Chondrocyte (in vitro differentiated cells): ENCODE measurements at regions not wholly inside any gene's neighbourhood (a gene's known extent, or its start where the extent isn't known, plus 50 kb on each side); places are given as distances from the start of the nearest gene placed in this dataset.

Source experiments
- DNase-seq: peaks from one replicate; pipeline ENCODE4 v3.0.0; 2021; ENCODE audit warnings: mixed read lengths, low spot score
- H3K27ac Mint-ChIP-seq: one replicate; pipeline ENCODE4 v1.8.0; 2021; ENCODE audit warnings: mild to moderate bottlenecking, moderate library complexity, mixed read lengths; ENCODE audit not compliant: unreplicated experiment
- H3K27me3 Mint-ChIP-seq: 2 replicates; pipeline ENCODE4 v1.8.0; 2021; ENCODE audit warnings: low read depth, mixed read lengths
- H3K36me3 Mint-ChIP-seq: 2 replicates; pipeline ENCODE4 v1.8.0; 2021; ENCODE audit warnings: low read depth, mixed read lengths
- H3K4me1 Mint-ChIP-seq: 2 replicates; pipeline ENCODE4 v1.8.0; 2021; ENCODE audit warnings: low read depth, mild to moderate bottlenecking, mixed read lengths
- H3K4me3 Mint-ChIP-seq: one replicate; pipeline ENCODE4 v1.8.0; 2021; ENCODE audit warnings: mild to moderate bottlenecking, moderate library complexity, mixed read lengths; ENCODE audit not compliant: unreplicated experiment
- H3K9me3 Mint-ChIP-seq: 2 replicates; pipeline ENCODE4 v1.8.0; 2021; ENCODE audit warnings: low read depth, mixed read lengths
- TF ChIP-seq, protein P1 (sequence below): fragments of 200-600 bp; sonication (generic); IDR thresholded peaks from 2 replicates; pipeline ENCODE4 v1.5.0; 2021; ENCODE audit warnings: antibody characterized with exemption, mild to moderate bottlenecking, moderate library complexity

DNA sequence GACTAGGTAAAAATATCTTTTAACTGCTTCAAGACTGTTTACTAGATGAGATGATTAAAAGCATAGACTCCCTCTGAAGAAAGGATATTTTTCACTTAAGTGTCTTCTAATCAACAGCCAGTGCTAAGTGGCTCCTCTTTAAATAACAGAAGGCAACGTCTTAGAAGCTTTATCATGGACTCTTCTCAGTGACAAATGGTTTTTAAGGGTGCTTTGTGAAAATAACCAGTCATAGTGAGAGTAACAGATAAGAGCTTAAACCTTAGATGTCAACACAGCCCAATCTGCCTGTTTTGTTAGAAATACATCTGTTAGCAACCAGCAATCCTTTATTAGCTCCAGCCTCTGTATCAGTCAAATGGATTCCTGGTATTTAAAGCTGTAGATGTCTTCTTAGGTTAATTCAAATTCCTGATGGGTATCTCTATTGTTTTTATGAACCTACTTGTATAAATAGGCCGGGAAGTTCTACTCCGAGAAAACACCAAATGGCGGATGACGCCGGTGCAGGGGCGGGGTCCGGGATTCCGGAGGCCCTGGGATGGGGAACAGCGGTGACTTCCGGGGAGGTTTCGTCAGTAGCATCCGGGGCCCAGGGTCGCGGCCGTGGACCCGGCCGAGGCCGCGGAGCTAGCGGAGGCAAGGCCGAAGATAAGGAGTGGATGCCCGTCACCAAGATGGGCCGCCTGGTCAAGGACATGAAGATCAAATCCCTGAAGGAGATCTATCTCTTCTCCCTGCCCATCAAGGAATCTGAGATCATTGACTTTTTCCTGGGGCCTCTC is 285.4 kb downstream of the GPR37 start:
- H3K9me3 Mint-ChIP-seq: no peaks in the 10 kb centered on the region
- H3K27me3 Mint-ChIP-seq: no peaks in the 10 kb centered on the region
- H3K4me1 Mint-ChIP-seq: no peaks in the 10 kb centered on the region
- TF ChIP-seq, protein P1, sequence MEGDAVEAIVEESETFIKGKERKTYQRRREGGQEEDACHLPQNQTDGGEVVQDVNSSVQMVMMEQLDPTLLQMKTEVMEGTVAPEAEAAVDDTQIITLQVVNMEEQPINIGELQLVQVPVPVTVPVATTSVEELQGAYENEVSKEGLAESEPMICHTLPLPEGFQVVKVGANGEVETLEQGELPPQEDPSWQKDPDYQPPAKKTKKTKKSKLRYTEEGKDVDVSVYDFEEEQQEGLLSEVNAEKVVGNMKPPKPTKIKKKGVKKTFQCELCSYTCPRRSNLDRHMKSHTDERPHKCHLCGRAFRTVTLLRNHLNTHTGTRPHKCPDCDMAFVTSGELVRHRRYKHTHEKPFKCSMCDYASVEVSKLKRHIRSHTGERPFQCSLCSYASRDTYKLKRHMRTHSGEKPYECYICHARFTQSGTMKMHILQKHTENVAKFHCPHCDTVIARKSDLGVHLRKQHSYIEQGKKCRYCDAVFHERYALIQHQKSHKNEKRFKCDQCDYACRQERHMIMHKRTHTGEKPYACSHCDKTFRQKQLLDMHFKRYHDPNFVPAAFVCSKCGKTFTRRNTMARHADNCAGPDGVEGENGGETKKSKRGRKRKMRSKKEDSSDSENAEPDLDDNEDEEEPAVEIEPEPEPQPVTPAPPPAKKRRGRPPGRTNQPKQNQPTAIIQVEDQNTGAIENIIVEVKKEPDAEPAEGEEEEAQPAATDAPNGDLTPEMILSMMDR: no peak
- no peaks in the 10 kb centered on the region for H3K36me3 Mint-ChIP-seq
- DNase-seq: no peak
- H3K27ac Mint-ChIP-seq: no peak overlapping the region
- H3K4me3 Mint-ChIP-seq: no peak overlapping the region

DNA sequence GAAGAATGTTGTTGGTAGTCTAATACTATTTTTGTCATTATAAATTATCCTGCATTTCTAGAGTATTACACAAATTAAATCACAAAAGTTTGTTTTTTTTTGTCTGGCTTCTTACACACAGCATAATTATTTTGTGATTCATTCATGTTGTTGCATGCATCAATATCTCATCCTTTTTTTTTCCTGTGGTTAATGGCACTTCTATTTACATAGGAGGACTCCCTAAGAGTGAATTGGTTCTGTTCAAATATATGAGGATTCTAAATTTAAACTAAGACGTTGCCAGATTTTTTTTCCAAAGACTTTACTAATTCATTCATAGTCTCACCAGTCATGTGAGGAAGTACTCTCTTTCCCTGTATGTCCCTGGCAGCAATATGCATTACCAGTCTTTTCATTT is 303.3 kb downstream of the GPR37 start:
- Mint-ChIP-seq H3K4me3 (no peak overlapping the region), H3K9me3 (peaks cover 4% of the 10 kb centered on the region), H3K27ac (peak overlapping the region; percentile 59), H3K27me3 (no peaks in the 10 kb centered on the region), H3K36me3 (no peaks in the 10 kb centered on the region), H3K4me1 (peaks cover 32% of the 10 kb centered on the region)
- TF ChIP-seq, protein P1: no peak
- DNase-seq: no peak

DNA sequence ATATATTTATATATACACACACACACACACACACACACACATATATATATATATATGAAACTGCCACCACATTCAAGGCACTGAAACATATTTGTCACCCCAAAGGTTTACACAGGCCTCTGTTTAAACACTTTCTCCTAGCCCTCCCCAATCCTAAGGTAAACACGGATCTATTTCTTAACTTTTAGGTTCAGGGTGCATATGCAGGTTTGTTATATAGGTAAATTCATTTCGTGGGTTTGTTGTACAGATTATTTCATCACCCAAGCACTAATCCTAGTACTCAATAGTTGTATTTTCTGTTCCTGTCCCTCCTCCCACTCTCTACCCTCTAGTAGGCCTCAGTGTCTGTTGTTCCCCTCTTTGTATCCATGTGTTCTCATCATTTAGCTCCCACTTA is 305.0 kb downstream of the GPR37 start:
- no peaks in the 10 kb centered on the region for H3K27me3 Mint-ChIP-seq
- TF ChIP-seq, protein P1: no peak
- H3K27ac Mint-ChIP-seq: no peak overlapping the region
- H3K4me1 Mint-ChIP-seq: peaks cover 32% of the 10 kb centered on the region
- H3K36me3 Mint-ChIP-seq: no peaks in the 10 kb centered on the region
- DNase-seq: no peak
- H3K4me3 Mint-ChIP-seq: no peak overlapping the region
- no peaks in the 10 kb centered on the region for H3K9me3 Mint-ChIP-seq

DNA sequence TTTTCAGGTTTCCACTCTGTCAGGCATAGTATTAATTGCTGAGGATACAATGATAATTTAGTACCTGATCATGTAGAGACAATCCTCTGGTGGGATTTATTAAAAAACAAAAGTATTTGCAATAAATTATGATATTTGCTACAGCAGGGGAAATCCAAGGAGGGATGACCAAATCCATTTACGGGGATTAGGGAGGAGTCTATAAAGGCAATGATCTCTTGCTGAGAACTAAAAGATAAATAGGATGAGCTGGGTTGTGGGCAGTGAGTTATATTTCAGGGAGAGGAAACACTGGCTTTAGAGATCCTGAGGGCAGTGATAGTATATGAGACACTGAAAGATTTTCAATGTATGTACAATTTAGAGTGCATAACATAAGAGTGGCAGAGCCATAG is 305.5 kb downstream of the GPR37 start:
- H3K36me3 Mint-ChIP-seq: no peaks in the 10 kb centered on the region
- H3K27me3 Mint-ChIP-seq: no peaks in the 10 kb centered on the region
- peak overlapping the region; percentile 53 for H3K27ac Mint-ChIP-seq
- TF ChIP-seq, protein P1: no peak
- no peak overlapping the region for H3K4me3 Mint-ChIP-seq
- DNase-seq: no peak
- H3K4me1 Mint-ChIP-seq: peaks cover 32% of the 10 kb centered on the region
- no peaks in the 10 kb centered on the region for H3K9me3 Mint-ChIP-seq

DNA sequence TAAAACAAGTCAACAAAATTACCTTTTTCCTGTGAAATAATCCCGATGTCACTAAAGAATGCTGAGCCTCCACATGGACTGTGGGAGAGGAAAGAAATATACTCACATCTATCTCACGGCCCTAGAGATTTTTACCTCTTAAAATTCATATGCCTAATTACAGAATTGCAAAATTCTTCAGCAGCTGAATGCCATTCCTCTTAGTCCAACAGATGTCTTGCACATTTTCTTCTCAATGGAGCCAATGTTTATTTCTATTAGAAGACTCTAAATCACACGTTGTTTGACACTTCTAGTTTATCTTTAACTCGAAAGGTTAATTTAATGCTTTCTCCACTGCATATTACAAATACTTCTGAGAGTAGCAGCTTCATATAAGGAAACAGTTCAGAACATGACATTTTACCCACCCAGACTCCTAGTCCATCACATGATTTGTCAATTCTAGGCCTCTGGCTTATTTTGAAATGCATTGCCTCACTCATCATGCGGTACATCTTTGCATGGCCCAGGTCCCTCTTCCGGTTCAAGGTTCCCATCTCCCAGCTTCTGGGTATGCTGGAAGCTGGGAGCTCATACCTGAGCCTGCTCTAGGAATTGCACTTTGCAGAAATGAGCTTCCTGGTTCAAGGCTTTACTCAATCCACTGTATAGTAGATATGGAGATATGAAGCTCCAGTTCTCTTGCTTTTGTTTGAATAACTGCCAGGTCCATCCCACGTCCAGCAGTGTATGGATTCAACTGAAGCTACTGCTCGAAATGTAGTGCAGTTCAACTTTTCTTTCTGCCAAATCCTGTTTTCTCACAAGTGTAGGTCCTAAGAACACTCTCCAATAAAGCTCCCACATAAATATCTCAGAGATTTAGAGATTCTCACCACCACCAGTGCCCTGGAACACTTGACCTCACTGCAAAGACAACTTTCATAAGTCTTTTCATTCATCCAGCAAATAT is 306.2 kb downstream of the GPR37 start:
- Mint-ChIP-seq H3K36me3 (no peaks in the 10 kb centered on the region), H3K27me3 (no peaks in the 10 kb centered on the region), H3K9me3 (no peaks in the 10 kb centered on the region), H3K27ac (peak overlapping the region; percentile 53), H3K4me3 (no peak overlapping the region), H3K4me1 (peaks cover 32% of the 10 kb centered on the region)
- DNase-seq: no peak
- TF ChIP-seq, protein P1: no peak
